ENCODE measurements at regions not wholly inside any gene's neighbourhood (a gene's known extent, or its start where the extent isn't known, plus 50 kb on each side); places are given as distances from the start of the nearest gene placed in this dataset.

- Histone ChIP-seq H3K79me2 (ENCODE audit: control insufficient read depth, insufficient read depth, low read length) (no peaks in the 10 kb centered on the region), H2AFZ (ENCODE audit: low read depth, low read length) (no peak overlapping the region), H3K27me3 (ENCODE audit: control insufficient read depth in 2 of 2, insufficient read depth in 2 of 2, low read length in 2 of 2) (no peaks in the 10 kb centered on the region), H3K4me1 (replicated peaks in 1 of 2; ENCODE audit: control insufficient read depth in 2 of 2, insufficient read depth in 2 of 2, low read length in 2 of 2) (no peaks in the 10 kb centered on the region), H4K20me1 (replicated peaks; ENCODE audit: control insufficient read depth, insufficient read depth, low read length) (no peaks in the 10 kb centered on the region), H3K9me3 (replicated peaks; ENCODE audit: control insufficient read depth, insufficient read depth, low read depth, low read length) (no peaks in the 10 kb centered on the region), H3K9ac (ENCODE audit: insufficient read depth in 1 of 2, low read depth in 2 of 2, low read length in 2 of 2) (no peak overlapping the region), H3K36me3 (ENCODE audit: control insufficient read depth, insufficient read depth, low read length) (no peaks in the 10 kb centered on the region), H3K4me2 (ENCODE audit: insufficient read depth, low read length) (no peak overlapping the region), H3K9me1 (ENCODE audit: control insufficient read depth, insufficient read depth, low read length) (no peaks in the 10 kb centered on the region), H3K27ac (ENCODE audit: extremely low read depth, low read depth, low read length) (no peak overlapping the region), H3K4me3 (no peak overlapping the region)
- FAIRE-seq (no peak), ATAC-seq (no peak), DNase-seq (ENCODE audit: extremely low read depth in 1 of 4, low spot score in 3 of 4) (no peak)
- CTCF ChIA-PET (ENCODE audit: low intra/inter-chr PET ratio) = no interaction called here
- POLR2A ChIA-PET = no interaction called here
- TF ChIP-seq MAZ (CRISPR knock-in tag; conservative IDR thresholded peaks at IDR 0.05 in 1 of 2, IDR thresholded peaks at IDR 0.05 in 1 of 2) = no peak
- no peak for TF ChIP-seq RAD21 (CRISPR knock-in tag; conservative IDR thresholded peaks at IDR 0.05 in 1 of 2, IDR thresholded peaks at IDR 0.05 in 1 of 2)
- TF ChIP-seq DACH1 (IDR thresholded peaks at IDR 0.05; ENCODE audit: partially characterized antibody) = no peak
- no peak for TF ChIP-seq POLR2G (IDR thresholded peaks at IDR 0.05; ENCODE audit: low read depth, low read length)
- no peak for TF ChIP-seq BRF1 (IDR thresholded peaks at IDR 0.05; ENCODE audit: borderline replicate concordance, extremely low read depth, insufficient read length)
- TF ChIP-seq ARID3B (CRISPR knock-in tag; IDR thresholded peaks at IDR 0.05; ENCODE audit: borderline replicate concordance) = no peak
- no peak for TF ChIP-seq ZNF232 (CRISPR knock-in tag; IDR thresholded peaks at IDR 0.05)
- no peak for TF ChIP-seq RB1 (IDR thresholded peaks at IDR 0.05; ENCODE audit: low read depth)
- no peak for TF ChIP-seq ZNF785 (CRISPR knock-in tag; IDR thresholded peaks at IDR 0.05)
- TF ChIP-seq POLR2AphosphoS2 (IDR thresholded peaks at IDR 0.05; ENCODE audit: low read length) = no peak
- no peak for TF ChIP-seq HOXB6 (CRISPR knock-in tag; IDR thresholded peaks at IDR 0.05; ENCODE audit: borderline replicate concordance)
- no peak for TF ChIP-seq FIP1L1 (IDR thresholded peaks at IDR 0.05; ENCODE audit: low read depth, low read length, poor library complexity, severe bottlenecking)
- TF ChIP-seq ZNF165 (CRISPR knock-in tag; IDR thresholded peaks at IDR 0.05; ENCODE audit: borderline replicate concordance) = no peak
- TF ChIP-seq BMI1 (IDR thresholded peaks at IDR 0.05; ENCODE audit: low read length) = no peak
- no peak for TF ChIP-seq ARID2 (IDR thresholded peaks at IDR 0.05)
- no peak for TF ChIP-seq TOE1 (IDR thresholded peaks at IDR 0.05; ENCODE audit: borderline replicate concordance)
- TF ChIP-seq TOE1 (CRISPR knock-in tag; IDR thresholded peaks at IDR 0.05; ENCODE audit: borderline replicate concordance, low read depth) = no peak
- BruUV-seq (replicated peaks) = no TSS peak
- intact Hi-C loops (cut with micrococcal nuclease) (no loop called here), in situ Hi-C loops (cut with MboI) (no loop called here)
These were observed 227.4 kb downstream of the CCDC59 start for GRCh38 chr12:82130762-82131161.

Measured in K562 (cell line).